OCI-LY3 (cell line): ENCODE measurements at regions not wholly inside any gene's neighbourhood (a gene's known extent, or its start where the extent isn't known, plus 50 kb on each side); places are given as distances from the start of the nearest gene placed in this dataset.

Experiments used
- CTCF ChIP-seq: fragments of 200-600, 300-600 bp; sonication (generic); IDR thresholded peaks from 2 replicates; pipeline ENCODE4 v1.5.1; 2014; ENCODE audit warnings: antibody characterized with exemption, low read length, low read depth
- EZH2phosphoT487 ChIP-seq: fragments of 200-600 bp; shearing (Covaris generic); IDR thresholded peaks from 2 replicates; pipeline ENCODE4 v1.6.1; 2018; ENCODE audit warnings: antibody characterized with exemption, mixed run types, low read depth

- TF ChIP-seq CTCF (no peak), EZH2phosphoT487 (no peak)
These were observed 100.2 kb upstream of the METTL14 start for GRCh38 chr4:118585015-118585414.
